ENCODE measurements at regions not wholly inside any gene's neighbourhood (a gene's known extent, or its start where the extent isn't known, plus 50 kb on each side); places are given as distances from the start of the nearest gene placed in this dataset.

GRCh38 chr18:77995593-77995992, 745.9 kb downstream of the GALR1 start:
- DNase-seq, result no peak

GRCh38 chr18:77996737-77997136, 747.1 kb downstream of the GALR1 start:
- DNase-seq, result no peak

- DNase-seq, result no peak
Observed at GRCh38 chr18:78001811-78002210, 752.2 kb downstream of the GALR1 start.

GRCh38 chr18:78006006-78006773, 756.5 kb downstream of the GALR1 start:
- DNase-seq, result no peak

- DNase-seq, result no peak
Observed at GRCh38 chr18:78006774-78007260, 757.2 kb downstream of the GALR1 start.

GRCh38 chr18:78010363-78010762, 760.7 kb downstream of the GALR1 start:
- DNase-seq, result no peak

GRCh38 chr18:78017869-78018268, 768.2 kb downstream of the GALR1 start:
- DNase-seq, result no peak

GRCh38 chr18:78021196-78021595, 771.5 kb downstream of the GALR1 start:
- no peak for DNase-seq

GRCh38 chr18:78031589-78031988, 781.9 kb downstream of the GALR1 start:
- DNase-seq, result no peak

GRCh38 chr18:78031991-78032390, 782.3 kb downstream of the GALR1 start:
- no peak for DNase-seq

GRCh38 chr18:78032574-78032973, 782.9 kb downstream of the GALR1 start:
- DNase-seq, result no peak

GRCh38 chr18:78034755-78035154, 785.1 kb downstream of the GALR1 start:
- no peak for DNase-seq

GRCh38 chr18:78041218-78041617, 791.6 kb downstream of the GALR1 start:
- no peak for DNase-seq

- no peak for DNase-seq
Observed at GRCh38 chr18:78046631-78047030, 797.0 kb downstream of the GALR1 start.

GRCh38 chr18:78049281-78049680, 799.6 kb downstream of the GALR1 start:
- no peak for DNase-seq

- DNase-seq, result no peak
Observed at GRCh38 chr18:78054801-78055200, 805.2 kb downstream of the GALR1 start.

- DNase-seq, result no peak
Observed at GRCh38 chr18:78056011-78056410, 806.4 kb downstream of the GALR1 start.

- no peak for DNase-seq
Observed at GRCh38 chr18:78069784-78070664, 820.4 kb downstream of the GALR1 start.

- DNase-seq, result no peak
Observed at GRCh38 chr18:78071166-78071710, 821.6 kb downstream of the GALR1 start.

GRCh38 chr18:78071776-78072175, 822.1 kb downstream of the GALR1 start:
- no peak for DNase-seq

- no peak for DNase-seq
Observed at GRCh38 chr18:78072375-78072774, 822.7 kb downstream of the GALR1 start.

- DNase-seq, result no peak
Observed at GRCh38 chr18:78073275-78073674, 823.6 kb downstream of the GALR1 start.

GRCh38 chr18:78074400-78075020, 824.9 kb downstream of the GALR1 start:
- no peak for DNase-seq
